ENCODE measurements at regions not wholly inside any gene's neighbourhood (a gene's known extent, or its start where the extent isn't known, plus 50 kb on each side); places are given as distances from the start of the nearest gene placed in this dataset.
"Not testable (repeated sequence)": the region's sequence is repeated elsewhere in the genome, so short reads cannot be mapped to it uniquely, and the experiment has no call there.

DNA sequence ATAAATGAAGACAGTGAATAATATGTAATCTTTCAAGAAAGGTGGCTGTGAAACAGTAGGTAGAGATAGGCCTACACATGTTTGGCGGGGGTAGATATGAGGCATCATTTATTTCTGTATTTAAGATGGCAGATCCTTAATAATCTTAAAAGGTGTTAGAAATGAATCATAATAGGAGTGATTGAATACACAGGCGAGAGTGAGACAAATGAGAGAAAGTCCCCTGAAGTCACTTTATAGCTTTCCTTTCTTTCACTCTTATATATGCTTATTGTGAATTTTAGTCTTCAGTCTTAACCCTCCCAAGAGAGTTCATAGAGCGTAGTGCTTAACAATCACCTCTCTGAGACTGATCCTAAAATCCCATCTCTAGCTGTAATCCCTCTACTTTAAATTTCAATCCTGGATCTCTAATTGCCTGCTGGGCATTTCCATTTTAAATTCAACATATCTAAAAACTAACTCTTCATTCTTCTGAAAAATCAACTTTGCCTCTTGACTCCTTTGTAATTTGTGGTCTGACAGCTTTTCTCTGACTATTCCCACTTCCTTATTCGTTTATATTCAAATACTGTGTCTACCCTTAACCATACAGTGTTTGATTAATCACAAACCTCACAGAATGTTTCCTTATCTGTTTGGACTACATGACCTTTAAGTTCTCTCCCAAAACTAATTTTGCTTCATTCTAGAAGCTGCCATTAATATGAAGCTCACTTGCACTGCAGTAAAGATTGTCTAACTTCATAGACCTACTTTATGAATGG, 463.7 kb upstream of the FSIP2 start:
- DNase-seq = no peak

DNA sequence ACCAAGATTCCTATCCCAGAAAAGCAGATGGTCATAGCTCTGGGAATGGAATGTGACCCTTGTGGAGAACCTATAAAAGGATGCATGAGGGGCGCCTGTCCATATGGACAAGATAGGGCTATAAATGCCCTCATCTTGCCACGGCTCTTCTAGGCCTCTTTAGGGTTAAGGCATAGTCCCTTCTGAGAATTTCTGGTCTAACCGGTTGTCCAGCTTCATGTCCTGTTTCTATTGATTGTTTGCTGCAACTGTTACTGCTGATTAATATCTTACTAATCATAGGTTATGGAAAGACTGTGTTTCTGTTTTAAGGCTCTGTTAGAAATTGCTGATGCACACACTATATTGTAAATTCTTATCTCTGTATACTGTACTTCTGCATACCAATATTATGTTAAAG, 462.6 kb upstream of the FSIP2 start:
- DNase-seq = not testable (repeated sequence)

DNA sequence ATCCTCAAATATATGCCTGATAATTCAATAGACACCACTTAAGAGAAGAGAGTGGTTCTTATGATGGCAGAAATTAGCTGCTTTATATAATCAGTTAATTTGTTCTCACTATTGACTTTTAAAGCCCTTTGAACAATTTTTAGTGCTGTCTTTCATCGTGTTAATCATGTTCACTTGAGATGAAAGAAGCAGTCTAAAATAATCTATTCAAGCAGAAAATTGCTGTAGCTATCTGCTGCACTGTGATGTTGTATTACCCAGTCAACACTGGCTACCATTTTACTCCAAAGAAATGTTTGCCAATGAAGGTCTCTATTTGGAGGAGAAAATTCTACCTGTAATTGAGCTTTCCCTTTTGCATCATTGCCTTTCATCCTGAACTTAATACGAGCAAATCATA, 459.8 kb upstream of the FSIP2 start:
- DNase-seq = no peak

DNA sequence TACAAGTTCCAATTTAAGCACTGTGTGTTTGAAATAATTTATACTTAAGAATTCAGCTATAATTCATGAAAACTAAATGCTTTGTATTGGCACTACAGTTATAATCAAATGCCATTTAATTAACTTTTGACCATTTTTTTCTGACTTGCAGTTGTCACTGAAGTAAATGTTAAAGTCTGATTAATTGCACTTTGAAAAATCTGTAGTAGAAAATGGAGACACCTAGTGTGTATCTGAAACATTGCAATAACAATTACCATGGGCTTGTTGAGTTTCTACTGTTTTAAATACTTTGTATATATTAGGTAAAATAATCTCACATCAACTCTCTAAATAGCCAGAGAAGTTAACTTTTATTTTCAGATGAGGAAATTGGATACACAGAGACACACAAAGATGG, 458.6 kb upstream of the FSIP2 start:
- DNase-seq = no peak

DNA sequence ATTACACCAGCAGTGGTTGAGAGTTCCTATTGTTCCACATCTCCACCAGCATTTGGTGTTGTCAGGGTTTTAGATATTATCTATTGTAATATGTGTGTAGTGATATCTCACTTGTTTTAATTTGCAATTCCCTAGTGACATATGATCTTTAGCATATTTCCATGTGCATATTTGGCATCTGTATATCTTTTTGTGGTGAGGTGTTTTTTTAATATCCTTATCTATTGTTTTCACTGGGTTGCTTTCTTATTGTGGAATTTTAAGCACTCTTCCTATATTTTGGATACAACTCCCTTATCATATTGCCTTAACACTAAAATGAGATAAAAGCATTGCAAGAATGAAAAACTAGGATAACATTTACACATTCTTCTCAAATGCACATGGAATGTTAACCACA, 453.9 kb upstream of the FSIP2 start:
- DNase-seq = no peak

DNA sequence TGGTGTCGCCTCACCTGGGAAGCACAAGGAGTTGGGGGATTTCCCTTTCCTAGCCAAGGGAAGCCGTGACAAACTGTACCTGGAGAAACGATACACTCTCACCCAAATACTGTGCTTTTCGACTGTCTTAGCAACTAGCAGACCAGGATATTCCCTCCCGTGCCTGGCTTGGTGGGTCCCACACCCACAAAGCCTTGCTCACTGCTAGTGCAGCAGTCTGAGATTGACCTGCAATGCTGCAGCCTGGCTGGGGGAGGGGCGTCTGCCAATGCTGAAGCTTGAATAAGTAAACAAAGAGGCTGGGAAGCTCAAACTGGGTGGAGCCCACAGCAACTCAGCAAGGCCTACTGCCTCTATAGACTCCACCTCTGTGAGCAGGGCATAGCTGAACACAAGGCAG, 448.6 kb upstream of the FSIP2 start:
- DNase-seq = not testable (repeated sequence)

DNA sequence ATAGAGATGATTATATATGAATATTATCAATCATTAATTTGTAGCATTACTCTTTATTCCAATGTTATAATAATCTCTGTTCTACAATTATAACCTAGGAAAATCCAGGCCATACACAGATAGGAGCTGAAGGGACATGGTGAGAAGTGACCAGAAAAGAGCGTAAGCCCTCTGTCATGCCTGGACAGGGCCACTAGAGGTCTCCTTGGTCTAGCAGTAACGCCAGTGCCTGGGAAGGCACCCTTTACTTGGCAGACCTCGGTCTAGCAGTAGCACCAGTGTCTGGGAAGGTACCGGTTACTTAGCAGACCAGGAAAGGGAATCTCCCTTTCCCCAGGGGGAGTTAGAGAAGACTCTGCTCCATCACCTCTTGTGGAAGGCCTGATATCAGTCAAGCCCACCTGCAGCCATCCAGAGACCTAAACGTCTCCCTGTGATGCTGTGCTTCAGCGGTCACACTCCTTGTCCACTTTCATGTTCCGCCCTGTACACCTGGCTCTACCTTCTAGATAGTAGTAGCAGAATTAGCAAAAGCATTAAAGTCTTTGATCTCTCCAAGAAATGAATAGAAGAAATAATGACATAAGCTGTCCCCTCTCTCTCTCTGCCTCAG, 447.5 kb upstream of the FSIP2 start:
- DNase-seq = peak; percentile 4 to 33

DNA sequence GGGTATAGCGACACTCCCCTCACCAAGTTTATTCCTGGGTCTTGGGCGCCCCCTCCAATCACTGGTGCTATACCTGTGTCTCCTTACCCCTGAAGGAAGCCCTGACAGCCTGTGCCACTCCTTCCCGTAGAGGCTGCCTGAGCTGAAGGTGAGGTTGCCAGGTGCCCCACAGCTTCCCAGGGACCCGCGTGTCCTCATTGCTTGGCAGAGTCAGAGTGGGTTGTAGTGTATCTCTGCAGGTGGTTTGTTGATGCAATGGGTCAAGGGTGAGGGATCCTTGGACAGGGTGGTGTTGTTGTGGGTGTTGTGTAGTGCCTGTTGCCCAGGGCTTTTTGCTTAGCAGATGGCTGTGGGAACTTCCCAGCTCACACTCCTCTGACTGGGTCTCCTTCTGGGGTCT, 438.7 kb upstream of the FSIP2 start:
- no peak for DNase-seq

DNA sequence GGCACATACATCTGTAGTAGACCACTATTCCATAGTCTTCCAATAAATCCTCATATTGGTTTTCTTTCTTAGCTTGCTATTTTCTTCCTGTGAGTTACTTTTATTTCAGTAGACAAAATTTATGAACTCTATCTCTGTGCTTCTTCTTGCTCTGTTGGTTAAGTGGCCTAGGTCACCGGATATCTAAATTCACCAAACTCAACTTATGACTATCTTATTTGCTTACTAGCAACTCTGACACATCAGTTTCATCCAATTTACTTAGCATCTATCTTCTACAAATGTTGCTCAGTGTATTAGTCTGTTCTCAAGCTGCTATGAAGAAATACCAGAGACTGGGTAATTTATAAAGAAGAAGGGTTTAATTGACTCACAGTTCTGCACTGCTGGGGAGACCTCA, 432.5 kb upstream of the FSIP2 start:
- no peak for DNase-seq

DNA sequence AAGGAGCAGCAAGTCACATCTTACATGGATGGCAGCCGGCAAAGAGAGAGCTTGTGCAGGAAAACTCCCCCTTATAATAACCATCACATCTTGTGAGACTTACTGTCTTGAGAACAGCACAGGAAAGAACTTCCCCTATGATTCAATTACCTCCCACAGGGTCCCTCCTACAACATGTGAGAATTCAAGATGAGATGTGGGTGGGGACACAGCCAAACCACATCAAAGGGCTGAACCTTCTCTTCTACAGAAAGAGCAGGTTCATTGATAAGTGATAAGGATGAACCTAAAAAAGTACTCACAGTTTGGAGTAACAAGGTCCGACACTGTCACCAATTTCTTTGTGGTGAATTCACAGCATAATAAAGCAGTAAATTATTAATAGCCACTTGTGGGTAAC, 422.2 kb upstream of the FSIP2 start:
- peak in 1 of 2 donors; percentile 11 for DNase-seq

DNA sequence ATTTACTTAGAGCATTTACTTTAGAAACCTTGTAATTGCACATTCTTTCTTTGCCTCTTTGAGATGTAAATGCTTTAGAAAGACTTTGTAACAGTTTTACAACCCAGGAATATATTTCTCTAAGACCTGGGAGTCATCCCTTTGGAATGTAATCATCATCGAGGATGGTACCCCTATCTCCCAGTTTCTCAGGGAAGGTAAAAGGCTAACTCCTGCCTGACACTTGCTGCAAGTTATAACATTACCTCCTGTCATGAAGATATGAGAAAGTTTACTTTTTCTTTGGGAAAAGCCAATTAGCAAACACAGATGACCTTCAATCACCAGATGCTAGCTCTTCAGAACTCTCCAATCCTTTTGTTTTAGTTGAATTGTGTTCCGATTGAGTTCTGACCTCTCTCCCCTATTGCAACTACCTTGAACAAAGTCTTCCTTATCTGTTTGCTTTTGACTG, 420.3 kb upstream of the FSIP2 start:
- no peak for DNase-seq

DNA sequence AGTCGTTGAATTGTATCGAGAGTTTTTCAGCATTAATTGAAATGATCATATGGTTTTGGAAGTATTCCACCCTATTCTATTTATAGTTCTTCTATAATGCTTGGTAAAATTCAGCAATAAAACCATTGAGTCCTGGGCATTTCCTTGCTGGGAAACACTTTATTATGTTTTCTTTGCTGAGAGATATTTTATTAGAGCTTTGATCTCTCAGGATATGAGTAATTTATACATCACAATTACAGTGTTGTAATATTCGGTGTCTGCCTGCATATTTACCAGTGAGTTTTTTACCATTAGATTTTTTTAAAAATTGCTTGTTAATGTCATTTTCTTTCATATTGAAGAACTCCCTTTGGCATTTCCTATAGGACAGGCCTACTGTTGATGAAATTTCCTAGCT, 402.7 kb upstream of the FSIP2 start:
- no peak for DNase-seq

DNA sequence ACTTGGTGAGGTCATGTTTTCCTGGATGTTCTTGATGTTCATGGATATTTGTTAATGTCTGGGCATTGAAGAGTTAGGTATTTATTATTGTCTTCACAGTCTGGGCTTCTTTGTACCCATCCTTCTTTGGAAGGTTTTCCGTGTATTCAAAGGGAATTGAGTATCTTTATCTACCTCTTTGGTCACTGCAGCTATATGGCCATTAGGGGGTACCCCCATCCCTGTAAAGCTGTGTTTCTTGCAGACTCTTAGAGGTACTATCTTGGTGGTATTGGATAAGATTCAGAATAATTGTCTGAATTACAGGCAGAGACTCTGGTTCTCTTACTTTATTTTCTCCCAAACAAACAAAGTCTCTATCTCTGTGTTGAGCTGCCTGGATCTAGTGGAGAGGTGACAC, 401.6 kb upstream of the FSIP2 start:
- no peak for DNase-seq

DNA sequence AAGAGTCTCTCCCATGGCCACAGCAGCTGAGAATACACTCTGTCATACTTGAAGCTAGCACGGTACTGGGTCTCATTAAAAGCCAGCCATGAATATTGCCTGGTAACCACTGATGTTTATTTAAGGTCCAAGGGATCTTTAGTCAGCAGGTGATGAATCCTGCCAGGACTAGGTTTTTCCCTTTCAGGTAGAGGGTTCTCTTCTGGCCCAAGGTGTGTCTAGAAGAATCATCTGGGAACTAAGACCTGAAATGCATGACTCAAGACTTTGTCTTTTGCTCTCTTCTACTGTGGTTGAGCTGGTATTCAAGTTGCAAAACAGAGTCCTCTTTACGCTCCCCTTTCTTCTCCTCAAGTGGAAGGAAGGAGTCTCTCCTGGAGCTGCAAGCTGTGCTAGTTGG, 400.5 kb upstream of the FSIP2 start:
- DNase-seq = no peak

DNA sequence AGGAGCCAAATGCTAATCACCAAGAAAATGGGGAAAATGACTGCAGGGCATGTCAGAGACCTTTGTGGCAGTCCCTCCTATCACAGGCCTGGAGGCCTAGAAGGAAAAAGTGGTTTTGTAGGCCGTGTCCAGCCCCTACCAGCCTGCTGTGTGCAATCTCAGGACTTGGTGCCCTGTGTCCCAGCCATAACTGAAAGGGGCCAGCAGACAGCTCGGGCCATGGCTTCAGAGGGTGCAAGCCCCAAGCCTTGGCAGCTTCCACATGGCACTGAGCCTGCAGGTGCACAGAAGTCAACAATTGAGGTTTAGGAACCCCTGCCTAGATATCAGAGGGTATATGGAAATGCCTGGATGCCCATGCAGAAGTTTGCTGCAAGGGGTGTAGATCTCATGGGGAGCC, 391.2 kb upstream of the FSIP2 start:
- no peak for DNase-seq

DNA sequence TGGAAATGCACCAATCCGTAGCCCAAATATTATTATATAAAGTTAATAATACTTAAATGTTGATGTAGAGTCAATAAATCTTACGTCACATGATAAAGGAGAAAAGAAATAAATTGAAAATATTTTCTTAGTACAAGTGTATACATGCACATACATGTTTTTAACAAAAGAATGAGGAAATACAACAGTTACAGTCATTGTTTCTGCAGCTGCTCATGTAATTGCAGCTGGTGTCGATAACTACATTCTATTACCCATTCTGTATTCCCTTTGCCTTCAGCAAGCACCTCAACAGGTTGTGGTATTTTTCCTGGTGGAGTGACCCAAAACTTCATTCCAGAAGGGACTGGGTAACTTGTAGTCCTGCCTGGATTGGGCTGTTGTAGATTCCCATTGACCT, 377.8 kb upstream of the FSIP2 start:
- no peak for DNase-seq

DNA sequence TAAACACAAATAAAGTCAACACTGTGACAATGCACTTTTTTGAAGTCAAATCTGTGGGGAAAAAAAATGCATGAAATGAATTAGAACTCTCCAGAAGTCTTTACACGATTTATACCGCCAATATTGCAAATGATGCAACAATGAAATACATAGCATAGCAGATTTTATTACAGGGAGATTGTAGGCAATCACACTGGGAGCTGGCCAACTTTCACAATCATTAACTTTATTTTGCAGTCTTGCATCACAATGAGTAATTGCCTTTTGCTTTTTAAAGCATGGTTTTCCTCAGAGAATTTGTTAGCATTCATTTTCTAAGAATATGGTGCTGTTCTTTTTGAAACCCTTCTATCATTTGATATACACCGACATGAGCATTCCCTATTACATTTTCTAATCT, 366.4 kb upstream of the FSIP2 start:
- DNase-seq = no peak

DNA sequence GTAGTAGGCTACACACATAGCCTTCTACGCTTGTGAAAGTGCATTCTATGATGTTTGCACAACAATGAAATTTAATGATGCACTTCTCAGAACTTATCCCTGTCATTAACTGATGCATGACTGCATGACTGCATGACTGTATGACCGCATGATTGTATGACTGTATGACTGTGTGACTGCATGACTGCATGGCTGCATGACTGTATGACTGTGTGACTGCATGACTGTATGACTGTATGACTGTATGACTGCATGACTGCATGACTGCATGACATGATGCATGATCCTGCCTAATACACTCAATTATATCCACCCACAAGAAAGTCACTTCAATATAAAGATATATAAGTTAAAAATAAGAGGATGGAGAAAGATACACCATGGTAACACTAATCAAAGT, 365.4 kb upstream of the FSIP2 start:
- no peak for DNase-seq

DNA sequence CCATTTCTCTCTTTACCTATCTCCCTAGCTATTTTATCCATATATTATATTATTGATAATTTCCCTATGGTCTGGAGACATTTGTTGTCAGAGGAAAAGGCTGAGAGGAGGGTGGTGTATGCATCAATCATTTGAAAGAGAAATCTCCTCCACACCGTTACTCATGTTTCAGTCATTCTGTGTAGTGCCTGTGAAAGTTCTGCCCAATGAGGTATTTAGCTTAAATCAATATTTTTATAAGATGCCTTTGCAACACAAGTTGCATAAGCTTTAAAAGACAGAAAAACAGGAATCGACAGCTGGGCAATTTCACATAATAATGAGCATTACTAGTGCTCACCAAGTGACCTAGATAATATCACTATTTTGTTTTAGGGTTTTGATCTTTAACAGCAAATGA, 363.7 kb upstream of the FSIP2 start:
- DNase-seq = no peak

DNA sequence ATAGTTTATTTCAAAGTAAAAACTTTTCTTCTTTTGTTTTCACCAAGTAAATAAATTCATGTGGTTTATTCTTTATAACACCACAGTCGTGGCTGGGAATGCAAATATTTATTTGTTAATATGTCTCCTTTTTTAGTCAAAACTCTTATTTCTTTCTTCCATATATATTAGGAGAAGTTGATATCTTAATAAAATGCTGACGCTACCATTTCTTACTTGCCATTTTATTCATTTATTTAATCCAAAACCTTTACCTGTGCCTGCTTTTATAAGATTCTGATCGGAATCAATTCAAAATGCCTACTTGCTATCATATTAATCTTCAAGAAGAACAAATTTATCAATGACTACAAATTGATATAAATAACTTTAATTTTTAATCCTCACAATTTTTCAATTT, 362.9 kb upstream of the FSIP2 start:
- DNase-seq = no peak

DNA sequence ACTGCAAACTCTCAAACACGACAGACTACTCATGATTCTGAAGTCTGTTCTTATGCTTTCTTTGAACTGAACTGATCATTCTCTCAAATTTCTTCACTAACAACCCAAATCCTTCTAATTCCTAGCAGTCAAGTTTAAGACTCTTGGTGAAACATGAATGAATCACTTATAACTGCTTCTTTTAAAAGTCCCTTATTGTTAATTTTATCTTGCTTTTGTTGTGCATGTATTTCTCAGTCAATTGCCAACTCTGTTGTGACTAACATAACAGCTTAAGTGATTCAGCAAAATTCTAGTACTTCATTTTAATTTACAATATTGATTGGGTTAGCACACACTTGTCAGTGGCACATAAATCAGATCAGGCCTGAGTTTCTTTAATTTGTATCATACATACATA, 357.0 kb upstream of the FSIP2 start:
- no peak for DNase-seq

DNA sequence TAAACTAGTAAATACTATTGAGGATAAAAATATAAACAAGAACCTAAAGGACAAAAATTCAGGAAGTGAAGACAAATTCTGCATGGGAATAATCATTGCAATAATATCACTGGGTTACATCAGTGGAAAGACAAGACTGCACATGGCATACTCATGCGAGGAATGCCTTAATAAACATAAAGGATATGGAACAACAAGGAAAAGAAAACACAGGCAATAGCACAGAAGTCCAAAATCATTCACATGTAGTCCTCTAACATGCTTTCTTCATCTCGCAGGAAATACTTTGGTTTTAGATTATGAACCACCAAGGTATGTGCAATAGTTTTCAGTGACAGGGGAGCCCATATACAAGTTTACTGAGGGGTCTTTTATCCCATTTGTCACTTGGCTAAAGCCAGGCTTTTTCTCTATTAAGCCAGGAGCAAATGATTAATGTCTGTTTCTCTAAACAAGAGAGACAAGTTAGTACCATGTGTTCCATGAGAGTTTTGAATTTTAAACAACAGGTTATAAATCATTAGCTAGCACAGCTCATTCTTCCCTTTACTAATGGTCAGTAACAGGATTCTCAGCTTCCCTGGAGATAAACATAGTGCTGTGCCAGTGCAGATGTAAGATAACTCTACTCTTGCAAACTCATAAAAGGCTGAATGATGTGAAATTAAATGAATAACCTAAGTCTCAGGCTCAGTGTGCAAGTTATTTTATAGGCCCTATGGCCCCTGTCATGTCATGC, 353.6 kb upstream of the FSIP2 start:
- no peak for DNase-seq

DNA sequence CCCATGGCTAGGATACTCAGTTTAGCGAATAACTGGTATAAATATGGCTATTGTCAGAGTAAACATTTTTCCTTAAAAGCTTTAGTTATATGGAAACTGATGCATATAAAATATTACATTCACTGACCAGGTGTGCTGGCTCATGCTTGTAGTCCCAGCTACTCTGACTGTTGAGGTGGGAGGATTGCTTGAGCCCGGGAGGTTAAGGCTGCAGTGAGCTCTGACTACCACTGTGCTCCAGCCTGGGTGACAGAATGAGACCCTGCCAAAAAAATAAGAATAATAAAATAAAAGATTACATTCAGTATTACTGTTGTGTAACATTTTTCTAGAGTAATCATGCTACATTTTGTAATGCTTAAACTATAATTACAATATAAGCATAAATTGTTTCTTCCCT, 350.4 kb upstream of the FSIP2 start:
- DNase-seq = no peak

DNA sequence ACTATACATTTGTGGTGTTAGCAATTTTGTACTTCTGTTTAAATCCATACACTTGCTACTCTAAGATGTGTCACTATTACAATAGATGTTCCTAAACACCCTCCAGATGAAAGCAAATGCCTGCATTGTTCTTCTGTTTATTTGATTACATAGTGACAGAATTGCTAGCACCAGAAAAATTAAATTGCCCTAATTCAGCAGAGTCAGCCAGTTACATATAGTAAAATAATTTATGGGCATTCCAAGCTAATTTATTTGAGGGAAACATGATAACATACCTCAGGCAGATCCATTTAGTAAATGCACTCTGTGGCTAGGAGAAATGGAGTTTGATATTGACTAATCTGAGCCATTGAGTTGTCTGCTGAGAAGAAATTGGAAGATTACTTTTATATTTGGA, 347.1 kb upstream of the FSIP2 start:
- DNase-seq = no peak

All from inflammatory macrophage treated with lipopolysaccharide for 1 hour (primary cell).